ENCODE measurements at regions not wholly inside any gene's neighbourhood (a gene's known extent, or its start where the extent isn't known, plus 50 kb on each side); places are given as distances from the start of the nearest gene placed in this dataset.
"Not testable (repeated sequence)": the region's sequence is repeated elsewhere in the genome, so short reads cannot be mapped to it uniquely, and the experiment has no call there.

DNA sequence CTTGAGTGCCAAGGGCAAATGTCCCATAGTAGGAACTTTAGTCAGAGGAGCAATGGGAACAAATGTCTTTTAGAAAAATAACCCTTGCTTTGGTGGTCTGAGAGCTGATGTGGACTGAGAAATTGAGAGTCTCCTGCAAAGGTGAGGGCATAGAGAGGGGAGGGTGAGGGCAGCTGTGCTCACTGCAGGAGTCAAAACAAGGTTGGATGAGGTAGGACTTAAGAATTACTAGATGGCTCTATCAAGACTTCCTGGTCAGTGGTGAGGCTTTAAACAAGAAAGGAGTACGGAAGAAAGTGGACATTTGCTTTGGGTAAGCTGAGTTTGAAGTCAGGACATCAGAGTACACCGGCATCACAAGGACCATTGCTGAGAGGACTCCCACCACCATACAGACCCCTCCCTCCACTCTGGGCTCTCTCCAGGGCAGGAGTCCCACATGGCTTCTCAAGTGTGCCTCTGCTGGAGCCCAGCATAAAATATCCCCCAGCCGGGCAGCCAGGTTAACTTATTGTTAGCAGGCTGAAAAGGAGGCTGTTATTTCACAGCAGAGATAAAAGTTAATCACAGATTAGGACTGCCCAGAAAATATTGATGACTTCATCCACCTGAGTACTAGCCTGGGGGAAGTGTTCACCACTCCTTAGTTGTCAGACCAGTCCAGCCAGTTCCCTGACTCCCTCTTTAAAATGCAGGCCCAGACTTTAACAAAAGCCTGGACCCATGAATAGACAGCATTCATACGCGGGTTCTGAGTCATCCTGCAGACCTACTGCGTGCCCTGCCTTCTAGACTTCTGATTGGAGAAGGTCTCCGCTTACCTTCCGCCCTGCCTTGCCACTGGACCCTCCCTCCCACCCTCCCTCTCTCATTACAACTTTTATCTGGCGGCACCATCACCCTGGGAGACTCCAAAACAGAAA lies 167.2 kb downstream of the BCL2L11 start:
- H3K9me3 ChIP-seq (ENCODE audit: control insufficient read depth, low read length); H3K4me3 Mint-ChIP-seq; H3K36me3 ChIP-seq (ENCODE audit: control insufficient read depth, insufficient read depth, low read length); H3K36me3 Mint-ChIP-seq (ENCODE audit: low read depth); H3K27me3 ChIP-seq (ENCODE audit: control insufficient read depth, insufficient read depth, low read length, poor library complexity, severe bottlenecking); H3K27ac Mint-ChIP-seq; H3K4me1 Mint-ChIP-seq; H3K4me3 ChIP-seq (ENCODE audit: low read length); H3K27me3 Mint-ChIP-seq (ENCODE audit: insufficient read depth); H3K4me1 ChIP-seq (ENCODE audit: control insufficient read depth, insufficient read depth, low read length); H3K9me3 Mint-ChIP-seq; H3K9ac ChIP-seq (ENCODE audit: extremely low read depth, low read length, poor library complexity, severe bottlenecking); H3K27ac ChIP-seq (ENCODE audit: low read depth, low read length): not testable (repeated sequence)
- WGBS, 2 experiments (ENCODE audit: insufficient coverage in 1 of 2, insufficient read length in 1 of 2), result 47 to 84% methylated on average over 3 to 6 of the region's 9 CpGs
- peak; percentile 69 for DNase-seq

GRCh38 chr2:111290370-111290769 lies 169.7 kb downstream of the BCL2L11 start:
- H3K27ac ChIP-seq (ENCODE audit: low read depth, low read length); H3K9ac ChIP-seq (ENCODE audit: extremely low read depth, low read length, poor library complexity, severe bottlenecking); H3K9me3 Mint-ChIP-seq; H3K4me3 ChIP-seq (ENCODE audit: low read length); H3K9me3 ChIP-seq (ENCODE audit: control insufficient read depth, low read length); H3K27ac Mint-ChIP-seq; H3K36me3 Mint-ChIP-seq (ENCODE audit: low read depth); H3K36me3 ChIP-seq (ENCODE audit: control insufficient read depth, insufficient read depth, low read length); H3K4me3 Mint-ChIP-seq; H3K27me3 ChIP-seq (ENCODE audit: control insufficient read depth, insufficient read depth, low read length, poor library complexity, severe bottlenecking); H3K4me1 ChIP-seq (ENCODE audit: control insufficient read depth, insufficient read depth, low read length); H3K4me1 Mint-ChIP-seq; DNase-seq; H3K27me3 Mint-ChIP-seq (ENCODE audit: insufficient read depth): not testable (repeated sequence)
- 99 to 100% methylated on average over 1 to 9 of the region's 11 CpGs for WGBS, 2 experiments (ENCODE audit: insufficient coverage in 1 of 2, insufficient read length in 1 of 2)

DNA sequence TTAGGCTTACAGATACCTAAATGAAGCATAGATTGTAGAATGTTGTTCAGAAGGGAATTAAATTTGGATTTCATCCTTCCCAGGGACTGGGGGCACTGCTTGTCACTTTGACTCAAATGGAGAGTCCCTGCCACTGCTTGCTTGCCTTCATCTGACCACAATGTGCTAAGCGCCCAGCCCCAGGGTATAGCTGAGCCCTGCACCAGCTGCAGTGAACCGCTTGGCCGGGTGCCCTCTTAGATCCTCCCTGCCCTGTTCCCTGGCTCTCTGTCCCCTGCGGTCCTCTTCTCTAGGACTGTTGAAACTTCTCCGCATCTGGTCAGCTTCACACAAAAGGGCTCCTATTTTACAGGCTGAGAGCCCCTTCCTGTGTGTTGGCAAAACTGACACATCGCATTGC lies 170.9 kb downstream of the BCL2L11 start:
- 62% methylated on average over 3 of the region's 6 CpGs; no CpG with 5 or more reads in 1 of the 2 experiments for WGBS, 2 experiments (ENCODE audit: insufficient coverage in 1 of 2, insufficient read length in 1 of 2)
- not testable (repeated sequence) for H3K9ac ChIP-seq (ENCODE audit: extremely low read depth, low read length, poor library complexity, severe bottlenecking); H3K27me3 ChIP-seq (ENCODE audit: control insufficient read depth, insufficient read depth, low read length, poor library complexity, severe bottlenecking); H3K4me1 ChIP-seq (ENCODE audit: control insufficient read depth, insufficient read depth, low read length); H3K4me3 ChIP-seq (ENCODE audit: low read length); H3K9me3 ChIP-seq (ENCODE audit: control insufficient read depth, low read length); H3K27ac ChIP-seq (ENCODE audit: low read depth, low read length); H3K27me3 Mint-ChIP-seq (ENCODE audit: insufficient read depth); H3K4me1 Mint-ChIP-seq; DNase-seq; H3K27ac Mint-ChIP-seq; H3K36me3 ChIP-seq (ENCODE audit: control insufficient read depth, insufficient read depth, low read length); H3K4me3 Mint-ChIP-seq; H3K9me3 Mint-ChIP-seq; H3K36me3 Mint-ChIP-seq (ENCODE audit: low read depth)

DNA sequence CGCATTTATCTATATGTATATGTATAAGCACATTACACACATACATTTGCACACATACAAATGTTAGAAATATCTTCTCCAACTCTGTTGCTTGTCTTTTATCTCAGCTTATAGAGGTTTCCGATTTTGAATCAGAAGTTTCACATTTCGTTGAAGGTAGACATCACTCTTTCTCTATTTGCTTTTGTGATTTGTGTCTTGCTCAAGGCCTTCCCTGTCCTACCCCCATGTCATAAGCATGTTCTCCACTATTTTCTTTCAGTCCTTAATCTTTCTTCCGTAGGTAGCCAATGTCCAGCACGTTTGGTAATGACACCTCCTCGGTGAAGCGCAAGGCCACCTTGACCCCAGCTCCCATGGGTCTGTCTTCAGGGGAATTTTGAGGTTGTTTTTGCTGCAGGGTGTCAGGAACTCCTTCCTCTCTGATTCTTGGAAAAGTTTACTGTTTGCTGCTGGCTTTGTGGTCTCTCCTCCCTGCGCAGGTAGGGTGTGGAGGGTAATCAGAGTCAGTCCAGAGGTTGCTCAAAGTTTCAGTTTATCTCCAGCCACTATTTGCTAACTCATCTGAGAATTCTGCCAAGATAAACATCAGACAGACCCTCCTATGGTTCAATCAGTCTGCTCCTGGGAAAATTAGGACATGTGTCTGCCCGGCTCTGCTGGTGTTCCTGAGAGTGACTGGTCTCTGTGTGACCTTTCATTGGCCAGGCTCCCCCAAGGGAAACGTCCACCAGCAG lies 171.7 kb downstream of the BCL2L11 start:
- not testable (repeated sequence) for H3K27me3 Mint-ChIP-seq (ENCODE audit: insufficient read depth); H3K27me3 ChIP-seq (ENCODE audit: control insufficient read depth, insufficient read depth, low read length, poor library complexity, severe bottlenecking); H3K36me3 ChIP-seq (ENCODE audit: control insufficient read depth, insufficient read depth, low read length); H3K9me3 Mint-ChIP-seq; H3K4me1 Mint-ChIP-seq; H3K4me3 ChIP-seq (ENCODE audit: low read length); H3K27ac ChIP-seq (ENCODE audit: low read depth, low read length); DNase-seq; H3K4me1 ChIP-seq (ENCODE audit: control insufficient read depth, insufficient read depth, low read length); H3K9ac ChIP-seq (ENCODE audit: extremely low read depth, low read length, poor library complexity, severe bottlenecking); H3K4me3 Mint-ChIP-seq; H3K27ac Mint-ChIP-seq; H3K36me3 Mint-ChIP-seq (ENCODE audit: low read depth); H3K9me3 ChIP-seq (ENCODE audit: control insufficient read depth, low read length)
- 74% methylated on average over 2 of the region's 10 CpGs; no CpG with 5 or more reads in 1 of the 2 experiments for WGBS, 2 experiments (ENCODE audit: insufficient coverage in 1 of 2, insufficient read length in 1 of 2)

- not testable (repeated sequence) for H3K27me3 ChIP-seq (ENCODE audit: control insufficient read depth, insufficient read depth, low read length, poor library complexity, severe bottlenecking); H3K4me1 ChIP-seq (ENCODE audit: control insufficient read depth, insufficient read depth, low read length); DNase-seq; H3K36me3 ChIP-seq (ENCODE audit: control insufficient read depth, insufficient read depth, low read length); H3K27ac ChIP-seq (ENCODE audit: low read depth, low read length); H3K36me3 Mint-ChIP-seq (ENCODE audit: low read depth); H3K4me1 Mint-ChIP-seq; H3K4me3 ChIP-seq (ENCODE audit: low read length); H3K4me3 Mint-ChIP-seq; H3K27me3 Mint-ChIP-seq (ENCODE audit: insufficient read depth); H3K9ac ChIP-seq (ENCODE audit: extremely low read depth, low read length, poor library complexity, severe bottlenecking); H3K9me3 ChIP-seq (ENCODE audit: control insufficient read depth, low read length); H3K27ac Mint-ChIP-seq; H3K9me3 Mint-ChIP-seq
- WGBS, 2 experiments (ENCODE audit: insufficient coverage in 1 of 2, insufficient read length in 1 of 2), result no CpG with 5 or more reads among the region's 7 CpGs
Observed at GRCh38 chr2:111294699-111295098, 174.0 kb downstream of the BCL2L11 start.

- H3K4me3 ChIP-seq (ENCODE audit: low read length); H3K36me3 Mint-ChIP-seq (ENCODE audit: low read depth); H3K9me3 Mint-ChIP-seq; H3K27me3 Mint-ChIP-seq (ENCODE audit: insufficient read depth); H3K27me3 ChIP-seq (ENCODE audit: control insufficient read depth, insufficient read depth, low read length, poor library complexity, severe bottlenecking); H3K4me1 Mint-ChIP-seq; H3K27ac Mint-ChIP-seq; H3K9ac ChIP-seq (ENCODE audit: extremely low read depth, low read length, poor library complexity, severe bottlenecking); H3K36me3 ChIP-seq (ENCODE audit: control insufficient read depth, insufficient read depth, low read length); H3K9me3 ChIP-seq (ENCODE audit: control insufficient read depth, low read length); H3K27ac ChIP-seq (ENCODE audit: low read depth, low read length); H3K4me3 Mint-ChIP-seq; H3K4me1 ChIP-seq (ENCODE audit: control insufficient read depth, insufficient read depth, low read length); DNase-seq: not testable (repeated sequence)
- 100% methylated on average over 1 of the region's 6 CpGs; no CpG with 5 or more reads in 1 of the 2 experiments for WGBS, 2 experiments (ENCODE audit: insufficient coverage in 1 of 2, insufficient read length in 1 of 2)
Observed at GRCh38 chr2:111296122-111296804, 175.5 kb downstream of the BCL2L11 start.
